ENCODE measurements at regions not wholly inside any gene's neighbourhood (a gene's known extent, or its start where the extent isn't known, plus 50 kb on each side); places are given as distances from the start of the nearest gene placed in this dataset.

DNA sequence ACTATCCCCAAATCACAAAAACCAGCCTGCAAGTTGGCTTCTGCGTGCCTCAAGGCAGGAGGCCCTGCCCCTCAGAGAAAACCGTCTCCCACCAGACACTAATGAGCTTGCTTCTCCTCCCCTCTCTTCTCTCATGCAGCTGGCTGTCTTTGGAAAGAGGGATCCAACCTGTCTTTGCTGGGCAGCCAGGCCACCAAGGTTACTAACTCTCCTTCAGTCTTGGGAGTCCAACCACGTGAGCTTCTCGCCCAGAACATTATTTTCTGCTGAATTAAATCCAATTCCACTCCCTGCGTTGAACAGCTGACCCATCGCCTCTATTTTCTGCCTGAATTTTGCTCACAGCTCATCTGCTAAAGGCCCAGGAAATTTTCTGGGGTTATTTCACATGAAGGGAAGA is 291.3 kb upstream of the NCKAP5 start:
- Histone ChIP-seq H3K9me3 (no peaks in the 10 kb centered on the region), H3K36me3 (no peaks in the 10 kb centered on the region), H3K4me3 (no peak overlapping the region), H3K4me1 (no peaks in the 10 kb centered on the region), H3K27ac (no peak overlapping the region), H3K27me3 (no peaks in the 10 kb centered on the region)
- intact Hi-C loops (cut with DNase I): no loop called here
- TF ChIP-seq, protein P1, sequence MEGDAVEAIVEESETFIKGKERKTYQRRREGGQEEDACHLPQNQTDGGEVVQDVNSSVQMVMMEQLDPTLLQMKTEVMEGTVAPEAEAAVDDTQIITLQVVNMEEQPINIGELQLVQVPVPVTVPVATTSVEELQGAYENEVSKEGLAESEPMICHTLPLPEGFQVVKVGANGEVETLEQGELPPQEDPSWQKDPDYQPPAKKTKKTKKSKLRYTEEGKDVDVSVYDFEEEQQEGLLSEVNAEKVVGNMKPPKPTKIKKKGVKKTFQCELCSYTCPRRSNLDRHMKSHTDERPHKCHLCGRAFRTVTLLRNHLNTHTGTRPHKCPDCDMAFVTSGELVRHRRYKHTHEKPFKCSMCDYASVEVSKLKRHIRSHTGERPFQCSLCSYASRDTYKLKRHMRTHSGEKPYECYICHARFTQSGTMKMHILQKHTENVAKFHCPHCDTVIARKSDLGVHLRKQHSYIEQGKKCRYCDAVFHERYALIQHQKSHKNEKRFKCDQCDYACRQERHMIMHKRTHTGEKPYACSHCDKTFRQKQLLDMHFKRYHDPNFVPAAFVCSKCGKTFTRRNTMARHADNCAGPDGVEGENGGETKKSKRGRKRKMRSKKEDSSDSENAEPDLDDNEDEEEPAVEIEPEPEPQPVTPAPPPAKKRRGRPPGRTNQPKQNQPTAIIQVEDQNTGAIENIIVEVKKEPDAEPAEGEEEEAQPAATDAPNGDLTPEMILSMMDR (IDR thresholded peaks at IDR 0.05): no peak
- DNase-seq (ENCODE audit: low spot score in 2 of 2): no peak

DNA sequence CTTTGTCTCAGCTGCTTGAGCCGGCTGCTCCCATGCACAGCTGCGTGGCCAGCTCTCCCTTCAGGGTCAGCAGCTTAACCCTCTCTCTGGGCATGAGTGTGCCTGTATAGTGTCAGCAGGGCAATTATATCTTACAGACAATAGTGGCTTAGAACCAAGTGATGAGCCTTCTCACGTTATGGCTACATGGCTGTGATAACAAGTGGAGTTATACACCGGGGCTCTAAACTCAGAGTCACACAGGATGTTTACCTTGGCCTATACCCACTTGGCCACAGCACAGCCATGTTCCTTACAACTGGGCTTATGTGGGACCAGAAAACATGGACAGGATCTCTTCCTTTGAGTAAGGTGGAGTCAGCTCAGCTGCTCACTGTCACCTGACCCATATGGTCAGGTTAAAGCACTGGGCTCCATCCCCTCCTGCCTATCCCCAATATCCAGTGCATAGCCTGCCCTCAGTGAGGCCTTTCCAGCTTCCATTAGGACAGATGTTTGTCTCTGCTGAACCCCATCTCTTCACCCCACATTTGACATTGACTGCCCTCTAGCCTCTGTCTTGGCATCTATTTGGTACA is 294.2 kb upstream of the NCKAP5 start:
- Histone ChIP-seq H3K4me3 (no peak overlapping the region), H3K27me3 (no peaks in the 10 kb centered on the region), H3K27ac (no peak overlapping the region), H3K4me1 (no peaks in the 10 kb centered on the region), H3K9me3 (no peaks in the 10 kb centered on the region), H3K36me3 (no peaks in the 10 kb centered on the region)
- intact Hi-C loops (cut with DNase I): no loop called here
- no peak for DNase-seq (ENCODE audit: low spot score in 2 of 2)
- TF ChIP-seq, protein P1 (IDR thresholded peaks at IDR 0.05): no peak

DNA sequence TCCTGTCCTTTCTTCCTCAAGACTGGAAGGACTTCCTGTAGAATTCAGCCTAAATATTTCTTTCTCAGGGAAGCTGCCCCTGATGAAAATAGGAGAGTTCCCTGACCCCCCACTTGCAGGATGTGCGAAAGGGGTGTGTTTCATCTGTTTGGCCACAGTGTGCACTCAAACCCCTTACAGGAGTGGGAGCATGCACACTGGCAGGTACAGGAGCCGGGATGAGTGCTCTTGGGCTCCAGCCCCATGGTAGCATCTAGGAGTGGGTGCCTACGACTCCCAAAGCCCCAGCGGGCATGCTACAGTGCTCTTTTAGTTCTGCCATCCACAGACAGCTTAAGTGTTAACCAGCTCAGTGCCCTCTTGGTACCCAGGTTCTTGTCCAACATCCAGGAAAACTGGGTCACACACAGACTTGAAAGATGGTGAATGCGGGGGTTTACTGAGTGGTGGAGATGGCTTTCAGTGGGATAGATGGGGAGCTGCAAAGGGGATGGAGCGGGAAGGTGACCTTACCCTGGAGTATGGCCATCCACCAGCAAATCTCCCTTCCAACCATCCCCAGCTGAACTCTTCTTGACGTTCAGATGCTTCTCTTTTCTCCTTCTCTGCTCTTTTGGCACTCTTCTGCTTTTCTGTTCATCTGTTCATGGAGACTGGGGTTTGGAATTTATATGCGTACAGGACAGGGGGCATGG is 295.0 kb upstream of the NCKAP5 start:
- TF ChIP-seq, protein P1 (IDR thresholded peaks at IDR 0.05): no peak
- Histone ChIP-seq H3K27me3 (no peaks in the 10 kb centered on the region), H3K36me3 (no peaks in the 10 kb centered on the region), H3K4me1 (no peaks in the 10 kb centered on the region), H3K4me3 (no peak overlapping the region), H3K9me3 (no peaks in the 10 kb centered on the region), H3K27ac (no peak overlapping the region)
- intact Hi-C loops (cut with DNase I): no loop called here
- DNase-seq (ENCODE audit: low spot score in 2 of 2): no peak

DNA sequence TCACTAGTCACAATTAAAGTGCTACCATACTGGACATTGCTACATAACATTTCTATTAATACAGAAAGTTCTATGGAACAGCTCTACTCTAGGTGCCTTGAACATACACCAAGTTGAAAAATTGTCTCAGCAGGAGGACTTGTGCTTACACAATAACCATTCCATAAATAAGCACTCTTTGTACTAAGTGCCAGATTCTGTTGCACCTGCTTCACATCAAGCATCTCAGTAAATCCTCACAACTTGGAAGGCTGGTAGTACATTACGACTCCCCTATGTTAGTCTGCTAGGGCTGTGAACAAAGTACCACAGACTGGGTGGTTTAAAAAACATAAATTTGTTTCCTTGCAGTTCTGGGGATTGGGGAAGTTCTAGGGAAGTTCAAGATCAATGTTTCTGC is 296.9 kb upstream of the NCKAP5 start:
- Histone ChIP-seq H3K4me1 (no peaks in the 10 kb centered on the region), H3K9me3 (no peaks in the 10 kb centered on the region), H3K27ac (no peak overlapping the region), H3K4me3 (no peak overlapping the region), H3K27me3 (no peaks in the 10 kb centered on the region), H3K36me3 (no peaks in the 10 kb centered on the region)
- intact Hi-C loops (cut with DNase I): no loop called here
- no peak for DNase-seq (ENCODE audit: low spot score in 2 of 2)
- TF ChIP-seq, protein P1 (IDR thresholded peaks at IDR 0.05): no peak

DNA sequence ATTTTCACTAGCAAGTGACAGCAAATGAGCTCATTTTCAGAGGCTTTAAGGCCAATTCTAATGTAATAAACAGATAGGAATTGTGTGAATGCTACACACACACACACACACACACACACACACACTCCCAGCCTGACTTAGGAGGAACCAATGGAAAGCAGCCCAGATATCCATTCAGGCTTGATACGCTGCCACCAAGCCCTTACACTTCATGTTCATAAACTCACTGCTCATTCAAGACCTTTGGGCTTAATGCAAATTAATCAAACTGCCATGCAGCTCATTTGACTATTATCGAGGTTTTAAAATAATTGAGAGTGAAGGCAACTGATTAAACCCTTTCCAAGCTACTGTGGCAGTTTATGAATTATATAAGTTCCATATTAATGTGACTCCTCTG is 298.9 kb upstream of the NCKAP5 start:
- TF ChIP-seq, protein P1 (IDR thresholded peaks at IDR 0.05): no peak
- no peaks in the 10 kb centered on the region for H3K27me3 ChIP-seq
- no peaks in the 10 kb centered on the region for H3K4me1 ChIP-seq
- no peak overlapping the region for H3K4me3 ChIP-seq
- no peaks in the 10 kb centered on the region for H3K9me3 ChIP-seq
- H3K27ac ChIP-seq: no peak overlapping the region
- no peak for DNase-seq (ENCODE audit: low spot score in 2 of 2)
- no peaks in the 10 kb centered on the region for H3K36me3 ChIP-seq
- intact Hi-C loops (cut with DNase I): no loop called here
